ENCODE measurements at regions not wholly inside any gene's neighbourhood (a gene's known extent, or its start where the extent isn't known, plus 50 kb on each side); places are given as distances from the start of the nearest gene placed in this dataset.

DNA sequence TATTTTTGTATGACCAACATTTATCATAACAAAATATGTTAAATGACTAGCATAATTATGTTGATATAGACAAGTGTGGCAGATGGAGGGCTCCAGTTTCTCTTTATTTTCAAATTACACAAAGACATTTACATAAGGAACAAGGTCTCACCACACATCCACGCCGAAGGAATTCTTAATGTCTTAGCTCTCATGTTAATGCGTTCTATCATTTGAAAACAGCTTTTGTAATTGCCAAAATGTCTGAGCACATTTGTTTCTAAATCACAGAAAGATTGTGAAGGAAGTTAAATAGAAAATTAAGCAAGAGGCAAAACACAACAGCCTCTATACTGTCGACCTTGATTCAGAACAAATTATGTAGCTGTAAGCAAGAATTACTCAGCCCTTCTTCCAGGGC lies 223.0 kb upstream of the NR5A2 start:
- DNase-seq (no peak), ATAC-seq (no peak)
- no peaks in the 10 kb centered on the region for H3K4me1 ChIP-seq
- intact Hi-C loops (cut with DNase I): no loop called here
- no peaks in the 10 kb centered on the region for H3K9me3 ChIP-seq
- TF ChIP-seq, protein P1, sequence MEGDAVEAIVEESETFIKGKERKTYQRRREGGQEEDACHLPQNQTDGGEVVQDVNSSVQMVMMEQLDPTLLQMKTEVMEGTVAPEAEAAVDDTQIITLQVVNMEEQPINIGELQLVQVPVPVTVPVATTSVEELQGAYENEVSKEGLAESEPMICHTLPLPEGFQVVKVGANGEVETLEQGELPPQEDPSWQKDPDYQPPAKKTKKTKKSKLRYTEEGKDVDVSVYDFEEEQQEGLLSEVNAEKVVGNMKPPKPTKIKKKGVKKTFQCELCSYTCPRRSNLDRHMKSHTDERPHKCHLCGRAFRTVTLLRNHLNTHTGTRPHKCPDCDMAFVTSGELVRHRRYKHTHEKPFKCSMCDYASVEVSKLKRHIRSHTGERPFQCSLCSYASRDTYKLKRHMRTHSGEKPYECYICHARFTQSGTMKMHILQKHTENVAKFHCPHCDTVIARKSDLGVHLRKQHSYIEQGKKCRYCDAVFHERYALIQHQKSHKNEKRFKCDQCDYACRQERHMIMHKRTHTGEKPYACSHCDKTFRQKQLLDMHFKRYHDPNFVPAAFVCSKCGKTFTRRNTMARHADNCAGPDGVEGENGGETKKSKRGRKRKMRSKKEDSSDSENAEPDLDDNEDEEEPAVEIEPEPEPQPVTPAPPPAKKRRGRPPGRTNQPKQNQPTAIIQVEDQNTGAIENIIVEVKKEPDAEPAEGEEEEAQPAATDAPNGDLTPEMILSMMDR (IDR thresholded peaks at IDR 0.05): no peak
- no peak overlapping the region for H3K27ac ChIP-seq
- H3K27me3 ChIP-seq: no peaks in the 10 kb centered on the region
- H3K36me3 ChIP-seq: no peaks in the 10 kb centered on the region
- no peak overlapping the region for H3K4me3 ChIP-seq

DNA sequence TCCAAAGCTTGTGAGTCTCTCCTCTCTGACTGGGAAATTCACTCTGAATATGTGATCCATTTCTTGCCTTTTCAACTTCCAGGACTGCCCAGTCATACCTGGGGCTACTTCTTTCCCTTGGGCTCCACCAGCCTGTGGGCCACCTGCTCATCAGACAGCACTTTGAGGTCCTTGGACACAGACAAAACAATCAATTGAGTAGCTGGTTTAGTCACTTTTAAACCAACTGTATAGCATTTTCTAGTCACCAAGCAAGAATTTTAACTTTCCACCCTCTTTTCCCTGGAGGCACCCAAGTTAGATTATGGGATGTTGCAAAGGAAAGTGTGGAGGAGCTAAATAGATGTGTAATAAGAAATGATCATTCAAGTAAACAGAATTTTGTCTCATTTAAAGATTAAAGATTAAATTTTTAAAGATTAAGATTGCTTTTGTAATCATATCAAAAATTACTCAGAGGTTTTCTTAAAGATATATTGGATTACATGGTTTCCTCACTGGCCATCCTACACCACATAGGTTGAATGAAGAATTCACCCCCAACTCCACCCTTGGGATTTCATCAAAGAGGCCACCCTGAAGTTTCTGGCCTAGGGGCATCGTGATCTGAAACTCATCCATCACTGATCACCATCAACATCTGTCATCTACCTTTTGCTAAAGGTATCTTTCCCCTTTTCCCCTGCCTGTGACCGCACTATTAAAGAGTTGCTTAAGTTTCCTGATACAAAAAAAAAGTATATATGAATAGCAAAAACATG lies 219.2 kb upstream of the NR5A2 start:
- intact Hi-C loops (cut with DNase I): no loop called here
- TF ChIP-seq, protein P1 (IDR thresholded peaks at IDR 0.05): no peak
- Histone ChIP-seq H3K27ac (no peak overlapping the region), H3K27me3 (no peaks in the 10 kb centered on the region), H3K36me3 (no peaks in the 10 kb centered on the region), H3K9me3 (no peaks in the 10 kb centered on the region), H3K4me3 (no peak overlapping the region), H3K4me1 (no peaks in the 10 kb centered on the region)
- DNase-seq (no peak), ATAC-seq (no peak)

DNA sequence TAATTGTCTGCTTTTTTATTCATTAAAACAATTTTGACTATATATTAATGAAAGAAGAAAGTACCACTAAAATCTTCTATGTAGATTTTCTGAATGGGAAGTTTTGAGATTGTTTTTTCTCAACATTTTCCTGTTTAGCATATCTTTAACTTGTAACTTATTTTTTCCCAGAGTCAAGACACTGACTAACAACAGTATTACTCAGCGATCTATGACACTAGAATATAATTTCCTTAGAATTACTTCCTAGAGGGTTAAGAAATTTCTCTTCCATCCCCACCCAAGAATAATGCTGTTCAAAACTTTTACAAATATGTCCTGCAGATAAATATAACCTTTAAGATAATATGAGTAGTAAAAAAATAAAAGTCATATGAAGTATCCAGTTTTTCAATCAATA lies 218.2 kb upstream of the NR5A2 start:
- Histone ChIP-seq H3K9me3 (no peaks in the 10 kb centered on the region), H3K4me1 (no peaks in the 10 kb centered on the region), H3K27me3 (no peaks in the 10 kb centered on the region), H3K36me3 (no peaks in the 10 kb centered on the region), H3K4me3 (no peak overlapping the region), H3K27ac (no peak overlapping the region)
- ATAC-seq (no peak), DNase-seq (no peak)
- intact Hi-C loops (cut with DNase I): no loop called here
- TF ChIP-seq, protein P1 (IDR thresholded peaks at IDR 0.05): no peak

DNA sequence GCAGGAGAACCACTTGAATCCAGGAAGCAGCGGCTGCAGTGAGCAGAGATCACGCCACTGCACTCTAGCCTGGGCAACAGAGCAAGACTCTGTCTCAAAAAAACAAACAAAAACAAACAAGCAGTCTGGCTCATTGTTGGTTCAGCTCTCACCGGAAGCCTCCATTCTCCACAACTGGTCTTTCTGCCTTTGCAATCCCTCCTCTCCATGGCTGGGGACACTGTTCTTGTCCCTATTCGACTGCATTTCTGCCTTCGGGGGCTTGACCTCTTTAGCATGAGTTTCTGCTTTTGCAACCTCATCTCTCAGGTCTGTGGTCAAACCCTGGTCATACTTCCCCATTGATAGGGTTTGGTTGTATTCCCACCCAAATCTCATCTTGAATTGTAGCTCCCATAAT lies 216.3 kb upstream of the NR5A2 start:
- Histone ChIP-seq H3K4me1 (no peaks in the 10 kb centered on the region), H3K4me3 (no peak overlapping the region), H3K27ac (no peak overlapping the region), H3K27me3 (no peaks in the 10 kb centered on the region), H3K36me3 (no peaks in the 10 kb centered on the region), H3K9me3 (no peaks in the 10 kb centered on the region)
- TF ChIP-seq, protein P1 (IDR thresholded peaks at IDR 0.05): no peak
- intact Hi-C loops (cut with DNase I): no loop called here
- no peak for DNase-seq
- no peak for ATAC-seq

DNA sequence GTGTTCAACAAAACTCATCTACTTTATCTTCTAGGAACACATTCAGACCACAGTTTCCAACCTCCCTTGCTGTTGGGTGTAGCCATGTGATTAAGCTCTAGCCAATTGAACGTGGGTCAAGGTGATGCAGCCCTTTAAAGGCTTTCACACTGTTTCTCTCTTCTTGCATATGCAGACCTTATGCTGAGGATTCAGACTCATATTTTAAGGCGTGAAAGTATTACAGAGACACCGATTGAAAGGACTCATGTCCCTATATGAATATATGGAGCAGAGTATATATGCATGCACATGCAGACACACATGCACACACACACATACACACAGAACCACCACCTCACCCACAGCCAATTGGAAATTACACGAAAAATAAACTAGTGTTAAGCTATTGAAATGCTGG lies 214.3 kb upstream of the NR5A2 start:
- ATAC-seq (no peak), DNase-seq (no peak)
- intact Hi-C loops (cut with DNase I): no loop called here
- H3K4me3 ChIP-seq: no peak overlapping the region
- no peaks in the 10 kb centered on the region for H3K27me3 ChIP-seq
- H3K36me3 ChIP-seq: no peaks in the 10 kb centered on the region
- TF ChIP-seq, protein P1 (IDR thresholded peaks at IDR 0.05): no peak
- no peaks in the 10 kb centered on the region for H3K9me3 ChIP-seq
- H3K27ac ChIP-seq: no peak overlapping the region
- no peaks in the 10 kb centered on the region for H3K4me1 ChIP-seq

DNA sequence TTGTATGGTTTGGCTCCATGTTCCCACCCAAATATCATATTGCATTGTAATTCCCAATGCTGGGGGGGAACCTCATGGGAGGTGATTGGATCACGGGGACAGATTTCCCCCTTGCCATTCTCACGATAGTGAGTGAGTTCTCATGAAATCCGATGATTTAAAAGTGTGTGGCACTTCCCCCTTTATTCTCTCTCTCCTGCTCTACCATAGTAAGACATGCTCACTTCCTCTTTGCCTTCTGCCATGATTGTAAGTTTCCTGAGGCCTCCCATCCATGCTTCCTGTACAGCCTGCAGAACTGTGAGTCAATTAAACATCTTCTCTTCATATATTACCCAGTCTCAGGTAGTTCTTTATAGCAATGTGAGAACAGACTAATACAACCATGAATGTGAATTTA lies 211.6 kb upstream of the NR5A2 start:
- H3K36me3 ChIP-seq: no peaks in the 10 kb centered on the region
- DNase-seq: no peak
- ATAC-seq: no peak
- H3K27ac ChIP-seq: no peak overlapping the region
- intact Hi-C loops (cut with DNase I): no loop called here
- no peaks in the 10 kb centered on the region for H3K27me3 ChIP-seq
- TF ChIP-seq, protein P1 (IDR thresholded peaks at IDR 0.05): no peak
- no peaks in the 10 kb centered on the region for H3K9me3 ChIP-seq
- no peak overlapping the region for H3K4me3 ChIP-seq
- no peaks in the 10 kb centered on the region for H3K4me1 ChIP-seq

Data from upper lobe of right lung (tissue), 1 donor.